D721Med (cell line): ENCODE measurements at regions not wholly inside any gene's neighbourhood (a gene's known extent, or its start where the extent isn't known, plus 50 kb on each side); places are given as distances from the start of the nearest gene placed in this dataset.
A peak's percentile ranks its signal among the peaks of the same experiment; 100 is the strongest.

Experiments
- DNase-seq: peaks from one replicate; pipeline ENCODE4 v3.0.0; 2011; ENCODE audit warnings: low spot score; ENCODE audit not compliant: insufficient read length
- FAIRE-seq: peaks from 2 replicates; lab custom pipeline; 2011; peaks lifted over from hg19 to GRCh38; lab: Jason Lieb, UNC
- TF ChIP-seq, protein P1 (sequence below): IDR thresholded peaks from 2 replicates; pipeline ENCODE4 v1.5.1; 2012; ENCODE audit warnings: mild to moderate bottlenecking, control low read depth; ENCODE audit not compliant: insufficient read depth; ENCODE audit errors: missing control alignments

DNA sequence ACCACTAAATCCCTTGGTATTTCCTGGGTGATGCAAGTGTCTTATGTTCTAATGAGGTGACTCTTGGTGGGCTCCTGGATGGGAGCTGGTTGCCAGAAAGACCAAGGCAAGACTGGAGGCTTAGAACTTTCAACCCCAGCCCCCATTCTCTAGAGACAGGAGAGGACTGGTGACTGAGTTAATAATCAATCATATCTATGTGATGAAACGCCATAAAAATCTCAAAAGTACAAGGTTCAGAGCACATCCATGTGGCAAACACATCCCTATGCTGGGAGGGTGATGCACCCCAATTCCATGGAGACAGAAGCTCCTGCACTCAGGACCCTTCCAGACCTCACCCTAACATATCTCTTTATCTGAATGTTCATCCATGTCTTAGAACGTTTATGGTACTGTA is 139.5 kb upstream of the LINC00305 start:
- peak; percentile 93 for FAIRE-seq
- no peak for DNase-seq
- TF ChIP-seq, protein P1, sequence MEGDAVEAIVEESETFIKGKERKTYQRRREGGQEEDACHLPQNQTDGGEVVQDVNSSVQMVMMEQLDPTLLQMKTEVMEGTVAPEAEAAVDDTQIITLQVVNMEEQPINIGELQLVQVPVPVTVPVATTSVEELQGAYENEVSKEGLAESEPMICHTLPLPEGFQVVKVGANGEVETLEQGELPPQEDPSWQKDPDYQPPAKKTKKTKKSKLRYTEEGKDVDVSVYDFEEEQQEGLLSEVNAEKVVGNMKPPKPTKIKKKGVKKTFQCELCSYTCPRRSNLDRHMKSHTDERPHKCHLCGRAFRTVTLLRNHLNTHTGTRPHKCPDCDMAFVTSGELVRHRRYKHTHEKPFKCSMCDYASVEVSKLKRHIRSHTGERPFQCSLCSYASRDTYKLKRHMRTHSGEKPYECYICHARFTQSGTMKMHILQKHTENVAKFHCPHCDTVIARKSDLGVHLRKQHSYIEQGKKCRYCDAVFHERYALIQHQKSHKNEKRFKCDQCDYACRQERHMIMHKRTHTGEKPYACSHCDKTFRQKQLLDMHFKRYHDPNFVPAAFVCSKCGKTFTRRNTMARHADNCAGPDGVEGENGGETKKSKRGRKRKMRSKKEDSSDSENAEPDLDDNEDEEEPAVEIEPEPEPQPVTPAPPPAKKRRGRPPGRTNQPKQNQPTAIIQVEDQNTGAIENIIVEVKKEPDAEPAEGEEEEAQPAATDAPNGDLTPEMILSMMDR = no peak

DNA sequence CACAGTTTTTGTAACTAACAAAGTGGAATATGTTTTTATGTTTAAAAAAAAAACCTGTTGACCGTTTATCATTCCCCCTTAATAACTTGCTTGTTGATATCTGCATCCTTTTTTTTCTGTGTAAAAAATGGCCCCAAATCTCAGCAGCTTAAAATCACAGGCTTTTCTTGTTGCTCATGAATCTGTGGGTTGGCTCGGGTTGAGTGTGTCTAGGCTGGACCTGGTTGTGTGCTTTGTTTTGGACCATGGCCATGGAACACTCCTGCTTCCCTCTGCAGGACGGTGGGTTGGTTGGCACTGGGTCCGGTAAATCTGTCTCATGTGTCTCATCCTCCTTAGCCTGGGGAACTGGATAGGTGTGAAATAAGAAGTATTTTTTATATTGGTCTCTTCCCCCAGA is 139.0 kb upstream of the LINC00305 start:
- TF ChIP-seq, protein P1 = no peak
- no peak for FAIRE-seq
- no peak for DNase-seq

DNA sequence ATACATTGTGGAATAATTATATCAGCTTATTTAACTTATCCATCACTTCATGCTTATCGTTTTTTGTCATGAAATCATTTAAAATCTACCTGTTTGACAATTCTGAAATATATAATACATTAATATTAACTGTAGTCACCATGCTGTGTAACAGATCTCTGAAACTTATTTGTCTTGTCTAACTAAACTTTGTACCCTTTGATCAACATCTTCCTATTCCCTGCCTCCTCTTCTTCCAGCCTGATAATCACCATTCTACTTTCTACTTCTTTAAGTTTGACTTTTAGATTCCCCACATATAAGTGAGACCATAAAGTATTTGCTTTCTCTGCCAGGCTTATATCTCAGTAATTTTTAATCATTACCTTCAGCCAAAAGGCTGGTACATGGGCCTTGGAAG is 134.2 kb upstream of the LINC00305 start:
- TF ChIP-seq, protein P1 = no peak
- DNase-seq (no peak), FAIRE-seq (peak; percentile 96)

DNA sequence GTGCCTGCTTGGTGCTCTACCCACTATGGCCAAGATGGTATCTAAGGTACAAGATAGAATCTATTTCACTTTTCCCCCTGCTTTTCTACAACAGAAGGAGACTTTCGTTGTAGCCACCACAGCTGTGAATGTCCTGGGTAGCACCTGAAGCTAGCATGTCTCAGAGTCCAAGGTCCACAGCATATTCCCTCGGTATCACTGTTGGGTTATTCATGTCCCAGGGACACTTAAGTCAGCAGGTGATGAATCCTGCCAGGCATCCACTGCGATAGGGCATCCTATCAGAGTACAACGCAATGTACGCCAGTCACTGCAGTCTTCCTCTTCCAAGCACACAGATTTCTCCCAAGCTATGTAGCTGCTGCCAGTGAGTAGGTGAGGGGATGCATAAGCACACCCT is 129.1 kb upstream of the LINC00305 start:
- no peak for FAIRE-seq

DNA sequence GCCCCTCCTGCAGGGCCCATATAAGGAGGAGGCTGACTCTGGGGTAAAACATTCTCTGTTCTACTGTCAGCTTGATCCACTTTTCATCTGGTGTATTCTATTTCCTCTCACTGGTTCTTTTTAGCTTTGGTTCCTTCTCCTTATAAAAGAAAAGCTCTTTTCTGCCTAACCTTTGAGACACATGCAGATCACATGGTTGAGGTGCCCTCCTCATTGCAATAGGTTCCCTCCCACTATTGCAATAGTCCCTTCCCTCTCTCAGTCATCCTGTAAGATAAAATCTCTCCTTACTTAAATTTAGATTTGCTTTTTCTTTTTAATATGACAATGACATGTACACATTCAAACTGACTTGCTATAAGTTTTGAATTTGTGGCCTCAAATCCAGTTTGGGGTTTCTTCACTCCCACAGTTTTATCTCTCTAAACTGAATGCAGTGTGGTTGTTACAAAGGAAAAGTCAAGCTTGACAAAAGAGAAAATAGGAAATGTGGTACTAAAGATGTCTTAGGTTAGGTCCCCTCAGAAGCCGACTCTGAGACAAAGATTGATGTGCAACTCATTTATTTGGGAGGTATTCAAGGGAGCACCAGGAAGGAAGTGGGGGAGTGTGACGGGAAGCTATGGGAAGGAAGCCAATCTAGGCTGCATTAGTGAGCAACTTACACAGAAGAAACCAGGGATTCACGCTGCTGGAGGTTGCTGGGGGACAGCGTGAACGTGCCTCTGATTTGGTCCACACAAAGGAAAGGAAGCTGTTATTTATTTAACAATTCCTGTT is 127.6 kb upstream of the LINC00305 start:
- DNase-seq = no peak
- TF ChIP-seq, protein P1 = no peak
- FAIRE-seq = no peak

More for the DNA sequence above, 129.1 kb upstream of the LINC00305 start:
- TF ChIP-seq, protein P1 = no peak
- no peak for DNase-seq

DNA sequence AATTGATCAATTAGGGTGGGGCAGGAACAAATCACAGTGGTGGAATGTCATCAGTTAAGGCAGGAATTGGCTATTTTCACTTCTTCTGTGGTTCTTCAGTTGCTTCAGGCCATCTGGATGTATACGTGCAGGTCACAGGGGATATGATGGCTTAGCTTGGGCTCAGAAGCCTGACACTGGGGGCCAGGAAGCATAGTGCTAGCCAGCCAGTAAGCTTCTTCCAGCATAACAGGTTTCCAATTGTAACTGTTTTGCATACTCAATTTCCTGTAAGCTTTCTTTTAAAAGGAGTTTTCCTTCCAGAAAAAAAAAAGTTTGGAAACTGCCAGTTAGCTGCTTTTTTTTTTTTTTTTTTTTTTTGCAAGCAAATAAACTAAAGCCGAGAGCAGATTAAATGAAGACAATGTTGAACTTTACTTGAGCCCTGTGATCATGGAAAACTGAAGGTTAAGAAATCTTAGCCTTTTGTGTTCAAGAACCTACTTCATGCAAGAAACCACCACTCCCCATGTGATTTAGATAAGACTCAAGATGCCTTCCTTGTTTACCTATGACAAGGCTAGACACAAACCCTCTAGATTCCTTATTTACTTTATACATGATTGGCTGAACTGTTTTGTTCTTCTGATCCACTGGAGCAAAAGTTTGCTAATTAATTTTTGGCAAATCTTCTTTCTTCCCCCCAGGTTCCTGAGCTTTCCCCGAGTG is 126.9 kb upstream of the LINC00305 start:
- DNase-seq (no peak), FAIRE-seq (peak; percentile 95)
- TF ChIP-seq, protein P1 = no peak

DNA sequence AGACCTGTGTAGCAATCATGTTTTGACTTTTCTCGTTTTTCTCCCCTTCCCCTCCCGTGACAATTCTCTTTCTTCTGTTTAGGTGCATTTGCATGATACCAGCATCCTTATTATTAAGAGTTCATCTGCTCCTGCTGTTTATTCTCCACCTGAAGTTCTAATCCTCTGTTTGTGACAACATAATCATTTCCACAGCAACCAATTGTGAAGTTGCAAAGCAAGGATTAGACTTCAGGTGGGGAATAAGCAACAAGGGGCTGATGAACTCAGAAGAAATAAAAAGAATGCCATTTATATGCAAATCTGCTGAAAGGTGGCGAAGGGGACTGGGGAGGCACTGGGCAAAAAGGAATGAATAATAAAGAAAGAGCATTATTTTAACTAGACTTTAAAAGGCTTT is 124.8 kb upstream of the LINC00305 start:
- TF ChIP-seq, protein P1 = no peak
- FAIRE-seq = no peak
- DNase-seq = no peak
